GM23248 (cell line): ENCODE measurements at regions not wholly inside any gene's neighbourhood (a gene's known extent, or its start where the extent isn't known, plus 50 kb on each side); places are given as distances from the start of the nearest gene placed in this dataset.

Experiments used
- EZH2 ChIP-seq: fragments of 200-600 bp; sonication (generic); IDR thresholded peaks from 2 replicates; pipeline ENCODE4 v1.6.1; 2018; ENCODE audit warnings: antibody characterized with exemption, mild to moderate bottlenecking; ENCODE audit not compliant: insufficient read depth, poor library complexity, severe bottlenecking
- EZH2phosphoT487 ChIP-seq: fragments of 200-600 bp; sonication (generic); IDR thresholded peaks from 2 replicates; pipeline ENCODE4 v1.6.1; 2018; ENCODE audit warnings: antibody characterized with exemption, moderate library complexity, mild to moderate bottlenecking, low read depth; ENCODE audit not compliant: insufficient read depth

- TF ChIP-seq EZH2phosphoT487 = no peak
- no peak for TF ChIP-seq EZH2
Measured at GRCh38 chr10:29229258-29229705, 59.6 kb upstream of the LYZL1 start.
